ENCODE measurements at regions not wholly inside any gene's neighbourhood (a gene's known extent, or its start where the extent isn't known, plus 50 kb on each side); places are given as distances from the start of the nearest gene placed in this dataset.

DNA sequence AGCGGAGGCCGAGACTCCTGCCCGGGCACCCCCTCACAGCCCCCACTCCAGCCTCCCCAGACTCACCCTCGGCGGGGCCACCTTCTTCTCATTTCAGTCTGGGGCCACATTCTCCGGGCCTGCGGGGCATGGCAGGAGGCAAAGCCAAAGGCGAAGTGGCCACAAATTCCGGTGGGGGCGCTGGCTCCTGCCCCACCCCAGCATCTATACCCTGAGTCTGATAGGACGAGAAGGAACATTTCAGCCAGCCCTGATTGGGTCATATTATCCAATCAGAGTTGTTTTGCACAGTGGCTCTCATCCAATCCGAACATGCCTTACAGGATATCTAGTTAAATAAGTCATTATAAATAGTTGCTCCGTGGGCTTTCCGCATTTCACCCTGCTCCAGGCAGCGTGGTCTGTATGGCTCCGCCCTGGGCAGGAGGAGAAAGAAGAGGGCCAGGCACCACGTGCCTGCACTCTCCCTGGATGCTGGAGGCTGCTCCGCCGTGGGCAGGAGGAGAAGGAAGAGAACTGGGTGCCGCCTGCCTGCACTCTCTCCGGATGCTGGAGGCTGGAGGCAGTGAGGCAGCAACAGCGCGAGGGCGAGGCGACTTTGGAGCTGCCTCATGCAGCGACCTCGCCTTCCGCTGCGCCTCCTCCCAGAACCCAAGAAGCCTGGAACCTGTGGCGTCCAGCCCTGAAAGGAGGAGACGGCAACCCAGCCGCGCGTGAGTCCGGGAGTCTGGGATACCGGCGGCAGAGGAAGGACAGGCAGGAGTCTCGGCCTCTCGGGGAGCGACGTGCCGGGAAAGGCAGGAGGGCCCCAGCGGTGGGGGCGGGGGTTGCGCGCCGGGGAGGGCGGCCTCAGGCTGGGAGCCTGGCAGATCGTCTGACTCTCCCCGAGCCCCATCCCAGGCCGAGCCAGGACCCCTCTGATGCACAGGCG is 162.9 kb downstream of the ZNF33B start:
- no peak for TF ChIP-seq EZH2 (IDR thresholded peaks at IDR 0.05; ENCODE audit: insufficient read depth, poor library complexity, severe bottlenecking)
- no peak for TF ChIP-seq EZH2phosphoT487 (IDR thresholded peaks at IDR 0.05; ENCODE audit: insufficient read depth, low read depth)

Measured in GM23248 (cell line).